Large intestine (tissue), 3 donors: ENCODE measurements at regions not wholly inside any gene's neighbourhood (a gene's known extent, or its start where the extent isn't known, plus 50 kb on each side); places are given as distances from the start of the nearest gene placed in this dataset.

Experiments used
- DNase-seq, 2 donors: peaks; one replicate each; pipeline versions ENCODE4 v3.0.0 to v3.0.0-alpha.2; 2013
- H3K27ac ChIP-seq: one replicate; pipeline ENCODE4 v1.5.1; 2013; ENCODE audit warnings: low read length
- H3K27me3 ChIP-seq: 2 replicates; pipeline ENCODE4 v1.6.1; 2013; ENCODE audit warnings: low read length; ENCODE audit not compliant: control insufficient read depth, insufficient read depth
- H3K36me3 ChIP-seq: 2 replicates; pipeline ENCODE4 v1.6.1; 2013; ENCODE audit warnings: low read length; ENCODE audit not compliant: control insufficient read depth, insufficient read depth
- H3K4me1 ChIP-seq: one replicate; pipeline ENCODE4 v1.6.1; 2013; ENCODE audit warnings: low read length; ENCODE audit not compliant: control insufficient read depth, insufficient read depth
- H3K4me3 ChIP-seq: one replicate; pipeline ENCODE4 v1.5.1; 2013; ENCODE audit warnings: low read length
- H3K9me3 ChIP-seq: one replicate; pipeline ENCODE4 v1.6.1; 2013; ENCODE audit warnings: mild to moderate bottlenecking, low read depth, low read length, moderate library complexity; ENCODE audit not compliant: control insufficient read depth
- WGBS: methylation state at CpG from one replicate; pipeline ENCODE4 v1.1.5; 2013; ENCODE audit warnings: low lambda C conversion rate; ENCODE audit not compliant: insufficient coverage; 5-methylcytosine and 5-hydroxymethylcytosine counted together

GRCh38 chr4:165610679-165611437 lies 232.1 kb downstream of the CPE start:
- no peaks in the 10 kb centered on the region for H3K9me3 ChIP-seq
- no peak for DNase-seq
- H3K27ac ChIP-seq = no peak overlapping the region
- no peaks in the 10 kb centered on the region for H3K36me3 ChIP-seq
- H3K4me1 ChIP-seq = no peaks in the 10 kb centered on the region
- no peaks in the 10 kb centered on the region for H3K27me3 ChIP-seq
- 72% methylated on average over 3 of the region's 6 CpGs for WGBS
- no peak overlapping the region for H3K4me3 ChIP-seq

GRCh38 chr4:165612936-165613335 lies 234.1 kb downstream of the CPE start:
- no CpG with 5 or more reads among the region's 1 CpG for WGBS
- no peak overlapping the region for H3K27ac ChIP-seq
- DNase-seq = no peak

DNA sequence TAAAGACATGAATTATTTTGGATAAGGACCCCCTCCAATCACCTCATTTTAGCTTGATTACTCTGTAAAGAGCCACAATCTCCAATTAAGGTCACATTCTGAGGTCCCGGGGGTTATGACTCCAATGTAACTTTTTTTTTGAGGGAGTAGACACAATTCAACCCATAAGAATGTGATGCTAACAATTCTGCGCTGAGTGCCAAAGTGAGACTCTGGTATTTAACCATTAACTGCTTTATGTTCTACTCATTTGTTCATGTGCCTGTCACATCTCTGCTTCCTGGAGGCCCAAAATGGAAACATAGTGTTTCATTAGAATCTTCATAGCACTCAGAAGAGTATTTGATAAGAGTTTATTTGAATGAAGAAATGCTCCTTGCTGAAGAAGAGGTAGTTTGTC lies 234.8 kb downstream of the CPE start:
- no CpG with 5 or more reads among the region's 2 CpGs for WGBS
- no peak overlapping the region for H3K4me3 ChIP-seq
- no peaks in the 10 kb centered on the region for H3K9me3 ChIP-seq
- DNase-seq = no peak
- H3K27me3 ChIP-seq = no peaks in the 10 kb centered on the region
- no peaks in the 10 kb centered on the region for H3K36me3 ChIP-seq
- no peaks in the 10 kb centered on the region for H3K4me1 ChIP-seq
- no peak overlapping the region for H3K27ac ChIP-seq

More at GRCh38 chr4:165612936-165613335, 234.1 kb downstream of the CPE start:
- Histone ChIP-seq H3K27me3 (no peaks in the 10 kb centered on the region), H3K9me3 (no peaks in the 10 kb centered on the region), H3K4me1 (no peaks in the 10 kb centered on the region), H3K36me3 (no peaks in the 10 kb centered on the region), H3K4me3 (no peak overlapping the region)

DNA sequence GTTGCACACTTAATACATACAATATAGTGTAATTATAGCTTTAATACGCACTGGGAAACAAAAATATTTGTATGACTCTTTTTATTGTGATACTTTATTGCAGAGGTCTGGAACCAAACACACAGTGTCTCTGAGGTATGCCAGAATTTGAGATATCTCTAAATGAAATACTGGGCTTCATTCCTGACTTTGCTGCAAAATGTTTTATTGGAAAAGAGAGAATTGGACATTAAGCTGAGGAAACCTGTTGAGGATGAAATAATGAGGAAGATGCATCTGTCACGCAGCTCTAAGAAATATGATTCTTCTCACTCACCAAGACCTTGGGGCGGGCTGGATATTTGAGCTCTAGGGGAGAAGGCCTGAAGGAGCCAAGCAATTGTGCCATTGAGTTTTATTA lies 242.1 kb downstream of the CPE start:
- DNase-seq = no peak
- H3K36me3 ChIP-seq = no peaks in the 10 kb centered on the region
- no peak overlapping the region for H3K4me3 ChIP-seq
- H3K27me3 ChIP-seq = no peaks in the 10 kb centered on the region
- no peaks in the 10 kb centered on the region for H3K9me3 ChIP-seq
- WGBS = 100% methylated on average over 2 of the region's 3 CpGs
- no peaks in the 10 kb centered on the region for H3K4me1 ChIP-seq
- no peak overlapping the region for H3K27ac ChIP-seq

DNA sequence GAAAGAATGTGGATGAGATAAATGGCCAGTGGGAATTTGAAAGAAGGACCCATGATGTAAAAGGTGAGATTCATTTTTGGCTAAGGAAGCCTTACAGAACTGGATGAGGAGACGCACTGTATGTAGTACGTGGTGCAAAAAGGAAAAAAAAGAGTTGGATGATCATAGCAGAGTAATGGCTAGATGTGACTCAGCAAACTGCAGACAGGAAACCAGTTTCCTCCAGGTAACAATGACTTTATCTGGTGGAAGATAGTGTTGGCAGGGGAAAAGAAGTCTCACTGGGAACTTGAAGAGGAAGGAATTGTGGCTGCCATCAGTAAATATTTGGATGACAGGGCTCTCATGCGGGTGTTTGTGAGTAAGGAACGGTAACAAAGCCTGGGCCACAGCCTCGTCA lies 243.2 kb downstream of the CPE start:
- no peak overlapping the region for H3K27ac ChIP-seq
- no peaks in the 10 kb centered on the region for H3K9me3 ChIP-seq
- H3K36me3 ChIP-seq = no peaks in the 10 kb centered on the region
- H3K4me1 ChIP-seq = no peaks in the 10 kb centered on the region
- WGBS = 57% methylated on average over 5 of the region's 5 CpGs
- DNase-seq = no peak
- no peak overlapping the region for H3K4me3 ChIP-seq
- H3K27me3 ChIP-seq = no peaks in the 10 kb centered on the region

- Histone ChIP-seq H3K27ac (no peak overlapping the region), H3K9me3 (no peaks in the 10 kb centered on the region), H3K4me3 (no peak overlapping the region), H3K4me1 (no peaks in the 10 kb centered on the region), H3K27me3 (no peaks in the 10 kb centered on the region), H3K36me3 (no peaks in the 10 kb centered on the region)
- 100% methylated on average over 2 of the region's 2 CpGs for WGBS
- DNase-seq = no peak
Measured at GRCh38 chr4:165625281-165625680, 246.5 kb downstream of the CPE start.

DNA sequence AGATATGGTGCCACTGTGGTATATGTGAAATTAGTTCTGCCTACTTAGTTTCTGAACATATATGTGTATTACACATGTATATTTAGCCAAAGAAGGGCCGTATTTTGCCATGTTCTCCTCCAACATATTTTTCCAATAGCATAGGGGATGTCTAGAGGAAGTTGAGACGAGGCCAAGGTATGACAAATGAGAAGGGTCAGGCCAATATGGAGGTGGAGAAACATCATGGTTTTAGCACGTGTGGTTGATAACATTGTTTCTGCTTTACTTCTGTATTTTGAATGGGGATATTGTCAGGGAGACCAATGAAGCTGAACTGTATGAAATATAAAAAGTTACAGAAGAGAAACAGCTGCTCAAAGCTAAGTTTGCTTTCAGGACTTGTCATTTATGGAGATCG lies 246.7 kb upstream of the TLL1 start:
- H3K4me3 ChIP-seq = no peak overlapping the region
- H3K9me3 ChIP-seq = no peaks in the 10 kb centered on the region
- no peak for DNase-seq
- no peak overlapping the region for H3K27ac ChIP-seq
- WGBS = 100% methylated on average over 2 of the region's 4 CpGs
- no peaks in the 10 kb centered on the region for H3K27me3 ChIP-seq
- H3K4me1 ChIP-seq = no peaks in the 10 kb centered on the region
- no peaks in the 10 kb centered on the region for H3K36me3 ChIP-seq

DNA sequence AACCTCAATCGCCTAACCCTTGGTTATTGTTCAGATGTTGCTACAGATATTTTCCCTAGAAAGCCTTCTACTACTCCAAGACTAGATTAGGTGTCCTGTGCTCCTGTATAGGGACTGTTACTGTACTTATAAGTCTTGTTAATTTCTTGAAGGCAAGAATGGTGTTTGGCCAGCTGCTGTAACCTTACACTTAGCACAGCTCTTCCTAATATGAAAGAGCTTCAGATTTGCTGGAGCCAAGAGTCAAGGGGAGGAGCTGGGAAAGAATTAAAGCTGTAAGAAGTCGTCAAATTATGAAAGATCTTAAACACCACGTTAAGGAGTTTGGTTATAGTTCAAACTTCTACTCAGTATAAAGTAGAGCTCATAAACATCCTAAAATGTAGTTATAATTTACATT lies 245.9 kb upstream of the TLL1 start:
- no peak overlapping the region for H3K4me3 ChIP-seq
- 72% methylated on average over 3 of the region's 3 CpGs for WGBS
- no peaks in the 10 kb centered on the region for H3K36me3 ChIP-seq
- no peak for DNase-seq
- no peaks in the 10 kb centered on the region for H3K9me3 ChIP-seq
- no peaks in the 10 kb centered on the region for H3K4me1 ChIP-seq
- H3K27me3 ChIP-seq = no peaks in the 10 kb centered on the region
- no peak overlapping the region for H3K27ac ChIP-seq

DNA sequence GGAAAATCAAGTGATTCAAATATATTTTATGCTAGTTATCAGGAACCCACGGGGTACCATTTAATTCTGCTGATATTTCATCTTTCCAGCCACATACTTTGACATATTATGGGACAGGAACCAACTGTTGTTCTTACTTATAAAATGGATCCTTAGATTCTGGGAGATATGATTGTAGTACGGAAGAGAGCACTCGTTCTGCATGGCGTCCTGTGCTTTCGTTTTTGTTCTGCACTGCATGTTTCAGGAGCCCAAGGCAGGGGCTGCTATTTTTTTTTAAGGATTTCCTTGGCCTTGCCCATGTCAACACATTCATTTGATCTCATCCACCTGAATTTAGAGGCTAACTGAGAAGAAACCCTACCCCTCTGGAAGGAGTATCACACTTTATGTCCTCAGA lies 245.5 kb upstream of the TLL1 start:
- H3K36me3 ChIP-seq = no peaks in the 10 kb centered on the region
- 100% methylated on average over 1 of the region's 5 CpGs for WGBS
- H3K4me1 ChIP-seq = no peaks in the 10 kb centered on the region
- H3K27ac ChIP-seq = no peak overlapping the region
- H3K27me3 ChIP-seq = no peaks in the 10 kb centered on the region
- no peaks in the 10 kb centered on the region for H3K9me3 ChIP-seq
- no peak for DNase-seq
- H3K4me3 ChIP-seq = no peak overlapping the region

DNA sequence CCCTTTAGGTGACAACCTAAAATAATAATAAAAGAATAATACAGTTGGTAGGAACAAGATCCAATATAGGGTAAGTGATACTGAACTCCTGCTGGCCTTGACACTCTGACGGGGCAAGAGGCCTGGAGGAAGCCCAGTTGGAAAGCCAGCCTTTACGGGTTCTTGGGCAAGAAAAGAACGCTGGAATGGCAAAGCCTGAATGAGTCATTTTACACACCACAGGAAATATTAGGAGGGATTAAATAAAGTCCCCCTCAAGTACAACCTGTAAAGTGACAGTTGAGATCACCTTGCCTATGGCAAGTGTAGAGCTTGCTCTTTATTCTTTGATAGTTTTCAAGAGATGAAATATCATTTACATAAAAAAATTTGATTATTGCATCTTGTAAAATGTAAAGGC lies 244.5 kb upstream of the TLL1 start:
- 87% methylated on average over 2 of the region's 3 CpGs for WGBS
- Histone ChIP-seq H3K4me3 (no peak overlapping the region), H3K36me3 (no peaks in the 10 kb centered on the region), H3K9me3 (no peaks in the 10 kb centered on the region), H3K4me1 (no peaks in the 10 kb centered on the region), H3K27me3 (no peaks in the 10 kb centered on the region), H3K27ac (no peak overlapping the region)
- DNase-seq = no peak

DNA sequence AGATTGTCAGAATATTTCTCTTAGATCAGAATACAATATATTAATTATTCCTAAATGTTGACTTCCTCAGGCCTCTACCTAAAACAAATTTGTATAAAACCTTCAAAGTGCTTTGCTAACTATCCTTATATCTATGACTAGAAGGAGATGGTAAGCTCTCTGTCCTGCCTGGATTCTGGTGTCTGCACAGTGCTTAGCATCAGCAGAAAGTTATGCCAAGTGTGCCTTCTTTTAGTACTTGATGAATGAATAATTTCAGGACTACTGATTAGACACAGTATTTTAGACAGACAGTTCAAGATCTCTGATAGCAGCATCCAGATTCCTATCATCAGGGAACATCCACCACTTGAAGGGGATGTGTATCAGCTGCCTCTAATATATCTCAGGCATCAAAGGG lies 242.4 kb upstream of the TLL1 start:
- no peak for DNase-seq
- Histone ChIP-seq H3K36me3 (no peaks in the 10 kb centered on the region), H3K4me3 (no peak overlapping the region)

More for the DNA sequence above, 242.4 kb upstream of the TLL1 start:
- Histone ChIP-seq H3K9me3 (no peaks in the 10 kb centered on the region), H3K27ac (no peak overlapping the region), H3K27me3 (no peaks in the 10 kb centered on the region), H3K4me1 (no peaks in the 10 kb centered on the region)
